Right lobe of liver (tissue), 6 donors: ENCODE measurements at regions not wholly inside any gene's neighbourhood (a gene's known extent, or its start where the extent isn't known, plus 50 kb on each side); places are given as distances from the start of the nearest gene placed in this dataset.
"Not testable (repeated sequence)": the region's sequence is repeated elsewhere in the genome, so short reads cannot be mapped to it uniquely, and the experiment has no call there.

Experiments used
- ATAC-seq, 4 donors: fragments of 200-7000 bp; cut with Tn5 transposase; one replicate each; pipeline ENCODE4 v1.9.1; 2020; ENCODE audit warnings: mild to moderate bottlenecking in 4 of 4, moderate library complexity in 4 of 4
- DNase-seq, 3 donors: peaks; one replicate each; pipeline ENCODE4 v3.0.0-alpha.2; 2020
- H3K27ac ChIP-seq, 3 donors: fragments of 200-600 bp; one replicate each; pipeline ENCODE4 v1.8.0; 2022
- H3K27me3 ChIP-seq, 2 donors: fragments of 200-600 bp; one replicate each; pipeline ENCODE4 v1.8.0; 2022
- H3K36me3 ChIP-seq, 4 donors: fragments of 200-600 bp; sonication (generic) in 1 of 4; one replicate each; pipeline versions ENCODE4 v1.5.1 to v1.8.0; 2017 to 2022; ENCODE audit warnings: control low read depth in 1 of 4
- H3K4me1 ChIP-seq, 4 donors: fragments of 200-600 bp; sonication (generic) in 1 of 4; one replicate each; pipeline versions ENCODE4 v1.5.1 to v1.8.0; 2017 to 2022; ENCODE audit warnings: control low read depth in 1 of 4
- H3K4me3 ChIP-seq, 3 donors: fragments of 200-600 bp; one replicate each; pipeline ENCODE4 v1.8.0; 2022
- H3K9me3 ChIP-seq, 4 donors: fragments of 200-600 bp; sonication (generic) in 1 of 4; one replicate each; pipeline versions ENCODE4 v1.5.1 to v1.8.0; 2017 to 2022; ENCODE audit warnings: control low read depth in 1 of 4
- CTCF ChIP-seq, 4 donors: fragments of 200-600 bp in 3 of 4; fragments of 450-650 bp in 1 of 4; IDR thresholded peaks; one replicate each; pipeline versions ENCODE4 v1.5.1 to v1.8.0; 2016 to 2022; ENCODE audit warnings: antibody characterized with exemption in 4 of 4, mild to moderate bottlenecking in 2 of 4
- POLR2A ChIP-seq: fragments of 450-650 bp; IDR thresholded peaks from one replicate; pipeline ENCODE4 v1.6.1; 2017; ENCODE audit warnings: antibody characterized with exemption, mild to moderate bottlenecking
- WGBS: methylation state at CpG from one replicate; pipeline ENCODE4 v1.1.6; 2018; ENCODE audit warnings: low coverage, low lambda C conversion rate; ENCODE audit not compliant: insufficient coverage; ENCODE audit errors: missing lambda C conversion rate; 5-methylcytosine and 5-hydroxymethylcytosine counted together
- intact Hi-C, 2 donors: fragments of 100-400 bp; cut with DNase I; formaldehyde crosslinking; loops; one replicate each; pipeline versions ENCODE4 v1.11.2 to v1.14.1; 2022
- donor health status: DM: no; HTN: yes; CAD: no.
- donor health status: DM: no; HTN: no; CAD: no.
- donor health status: DM: no; HTN: no; CAD: no.
- donor health status: DM: no; HTN: yes; CAD: no.
- donor health status: DM: no; HTN: yes; CAD: no.

DNA sequence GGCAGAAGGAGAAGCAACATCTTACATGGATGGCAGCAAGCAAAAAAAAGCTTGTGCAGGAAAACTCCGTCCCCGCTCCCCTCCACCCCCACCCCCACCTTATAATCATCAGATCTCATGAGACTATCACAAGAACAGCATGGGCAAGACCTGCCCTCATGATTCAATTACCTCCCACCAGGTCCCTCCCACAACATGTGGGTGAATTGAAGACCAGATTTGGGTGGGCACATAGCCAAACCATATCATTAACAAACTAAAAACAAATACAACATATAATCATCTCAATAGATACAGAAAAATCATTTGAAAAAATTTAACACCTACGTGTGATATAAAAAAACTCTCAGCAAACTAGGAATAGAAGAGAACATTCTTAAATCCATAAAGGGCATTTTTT is 88.8 kb downstream of the BUD13 start:
- TF ChIP-seq POLR2A, result no peak
- no peak for TF ChIP-seq CTCF (IDR thresholded peaks at IDR 0.05)
- H3K36me3 ChIP-seq, result no peaks in the 10 kb centered on the region
- H3K4me3 ChIP-seq, result no peak overlapping the region
- no peaks in the 10 kb centered on the region for H3K27me3 ChIP-seq
- no peak for DNase-seq
- no peak overlapping the region for H3K27ac ChIP-seq
- WGBS, result 63% methylated on average over 3 of the region's 3 CpGs
- intact Hi-C loops, result no loop called here
- H3K9me3 ChIP-seq, result no peaks in the 10 kb centered on the region
- no peaks in the 10 kb centered on the region for H3K4me1 ChIP-seq
- ATAC-seq, result no peak

DNA sequence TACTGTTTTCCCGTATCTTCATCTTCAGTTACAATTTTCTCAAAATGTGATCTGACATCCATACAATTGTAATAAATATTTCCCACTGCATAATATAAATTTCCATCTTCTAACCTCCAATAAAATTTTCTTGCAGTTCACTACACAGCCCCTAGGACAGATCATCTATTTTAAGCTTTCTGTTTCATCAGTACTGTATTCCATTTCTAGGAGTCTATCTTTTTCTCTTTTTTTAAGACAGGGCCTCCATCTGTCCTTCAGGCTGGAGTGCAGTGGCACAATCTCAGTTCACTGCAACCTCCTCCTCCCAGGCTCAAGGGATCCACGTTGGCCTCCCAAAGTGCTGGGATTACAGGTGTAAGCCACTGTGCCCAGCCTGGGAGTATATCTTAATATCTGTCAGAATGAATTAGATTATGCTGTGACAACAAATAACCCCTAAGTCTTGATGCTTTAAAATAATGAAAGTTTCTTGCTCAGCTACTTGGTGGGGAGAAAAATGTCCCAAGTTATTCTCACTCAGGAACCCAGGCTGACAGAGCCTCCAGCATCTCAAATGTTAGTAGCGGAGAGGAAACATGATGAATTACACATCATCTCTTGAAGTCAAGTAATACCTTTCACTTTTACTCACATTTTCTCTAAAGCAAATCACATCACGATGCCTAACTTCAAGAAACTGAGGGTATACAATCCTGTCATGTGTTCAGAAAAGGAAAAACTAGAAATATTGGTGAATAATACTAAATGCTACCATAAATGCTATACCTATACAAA is 92.2 kb downstream of the BUD13 start:
- H3K27ac ChIP-seq, result no peak overlapping the region
- H3K4me3 ChIP-seq, result no peak overlapping the region
- H3K27me3 ChIP-seq, result no peaks in the 10 kb centered on the region
- intact Hi-C loops, result no loop called here
- DNase-seq (peak in 1 of 3 donors; percentile 5), ATAC-seq (no peak)
- no peak for TF ChIP-seq CTCF (IDR thresholded peaks at IDR 0.05)
- TF ChIP-seq POLR2A, result no peak
- H3K36me3 ChIP-seq, result no peaks in the 10 kb centered on the region
- WGBS, result 73% methylated on average over 4 of the region's 4 CpGs
- H3K9me3 ChIP-seq, result no peaks in the 10 kb centered on the region
- H3K4me1 ChIP-seq, result no peaks in the 10 kb centered on the region

DNA sequence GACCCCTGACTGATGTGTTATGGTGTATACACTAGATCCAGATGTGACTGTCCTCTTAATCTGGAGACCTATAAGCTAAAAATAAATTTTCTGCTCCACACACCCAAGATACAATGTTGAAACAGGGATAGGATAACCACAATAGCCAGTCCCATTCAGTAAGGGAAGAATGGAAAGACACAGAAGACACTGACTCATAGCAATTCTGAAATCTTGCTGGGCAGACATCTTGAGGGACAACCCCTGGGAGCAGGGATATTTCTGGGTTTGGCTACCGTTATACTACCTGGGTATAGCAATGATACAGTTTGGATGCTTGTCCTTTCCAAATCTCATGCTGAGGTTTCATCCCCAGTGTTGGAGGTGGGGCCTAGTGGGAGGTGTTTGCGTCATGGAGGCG is 93.9 kb downstream of the BUD13 start:
- H3K27ac ChIP-seq, result no peak overlapping the region

DNA sequence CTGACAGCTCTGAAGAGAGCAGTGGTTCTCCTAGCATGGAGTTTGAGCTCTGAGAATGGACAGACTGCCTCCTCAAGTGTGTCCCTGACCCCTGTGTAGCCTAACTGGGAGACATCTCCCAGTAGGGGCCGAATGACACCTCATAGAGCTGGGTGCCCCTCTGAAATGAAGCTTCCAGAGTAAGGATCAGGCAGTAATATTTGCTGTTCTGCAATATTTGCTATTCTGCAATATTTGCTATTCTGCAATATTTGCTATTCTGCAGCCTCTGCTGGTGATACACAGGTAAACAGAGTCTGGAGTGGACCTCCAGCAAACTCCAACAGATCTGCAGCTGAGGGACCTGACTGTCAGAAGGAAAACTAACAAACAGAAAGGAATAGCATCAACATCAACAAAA is 105.5 kb downstream of the BUD13 start:
- intact Hi-C loops, H3K4me3 ChIP-seq, H3K9me3 ChIP-seq, H3K27me3 ChIP-seq, H3K36me3 ChIP-seq: not testable (repeated sequence)
- WGBS, result 0% methylated on average over 1 of the region's 1 CpG
- ATAC-seq, result peak; percentile 91 to 95 (median 94)
- H3K27ac ChIP-seq, result peak overlapping the region; percentile 38 to 73 (median 67)
- peak in 1 of 3 donors; percentile 58 for DNase-seq
- peaks cover 0 to 27% (median 7%) of the 10 kb centered on the region in 4 donors for H3K4me1 ChIP-seq

More for the DNA sequence above, 93.9 kb downstream of the BUD13 start:
- 100% methylated on average over 2 of the region's 3 CpGs for WGBS
- Histone ChIP-seq H3K27me3 (no peaks in the 10 kb centered on the region), H3K9me3 (no peaks in the 10 kb centered on the region), H3K36me3 (no peaks in the 10 kb centered on the region), H3K4me1 (no peaks in the 10 kb centered on the region), H3K4me3 (no peak overlapping the region)
- ATAC-seq (no peak), DNase-seq (no peak)
- TF ChIP-seq CTCF (IDR thresholded peaks at IDR 0.05) (no peak), POLR2A (no peak)
- intact Hi-C loops, result no loop called here

DNA sequence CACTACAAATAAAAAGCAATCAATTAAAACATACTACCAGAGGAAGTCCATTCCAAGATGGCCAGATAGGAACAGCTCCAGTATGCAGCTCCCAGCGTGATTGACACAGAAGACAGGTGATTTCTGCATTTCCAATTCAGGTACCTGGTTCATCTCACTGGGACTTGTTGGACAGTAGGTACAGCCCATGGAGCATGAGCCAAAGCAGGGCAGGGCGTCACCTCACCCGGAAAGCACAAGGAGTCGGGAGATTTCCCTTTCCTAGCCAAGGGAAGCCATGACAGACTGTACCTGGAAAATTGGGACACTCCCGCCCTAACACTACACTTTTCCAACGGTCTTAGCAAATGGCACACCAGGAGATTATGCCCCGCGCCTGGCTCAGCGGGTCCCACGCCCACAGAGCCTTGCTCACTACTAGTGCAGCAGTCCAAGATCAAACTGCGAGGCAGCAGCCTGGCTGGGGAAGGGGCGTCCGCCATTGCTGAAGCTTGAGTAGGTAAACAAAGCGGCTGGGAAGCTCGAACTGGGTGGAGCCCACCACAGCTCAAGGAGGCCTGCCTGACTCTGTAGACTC is 106.0 kb downstream of the BUD13 start:
- 49% methylated on average over 5 of the region's 15 CpGs for WGBS
- Histone ChIP-seq H3K4me3 (peak overlapping the region in 2 of 3 donors; percentile 6 to 7), H3K27ac (peak overlapping the region; percentile 38 to 73 (median 67)), H3K4me1 (peaks cover 0 to 33% (median 10%) of the 10 kb centered on the region in 4 donors)
- intact Hi-C loops, H3K36me3 ChIP-seq, H3K9me3 ChIP-seq, H3K27me3 ChIP-seq: not testable (repeated sequence)
- ATAC-seq, result peak; percentile 26 to 61 (median 35)
- DNase-seq, result peak in 1 of 3 donors; percentile 71
